HUES48 (cell line): ENCODE measurements at regions not wholly inside any gene's neighbourhood (a gene's known extent, or its start where the extent isn't known, plus 50 kb on each side); places are given as distances from the start of the nearest gene placed in this dataset.
"Not testable (repeated sequence)": the region's sequence is repeated elsewhere in the genome, so short reads cannot be mapped to it uniquely, and the experiment has no call there.

Experiments
- H3K27ac ChIP-seq: one replicate; pipeline ENCODE4 v1.7.0; 2013; ENCODE audit warnings: low read depth, low read length, inconsistent platforms
- H3K27me3 ChIP-seq: 2 replicates; pipeline ENCODE4 v1.6.1; 2013; ENCODE audit warnings: mild to moderate bottlenecking, low read length; ENCODE audit not compliant: control insufficient read depth, insufficient read depth
- H3K36me3 ChIP-seq: 2 replicates; pipeline ENCODE4 v1.6.1; 2013; ENCODE audit warnings: low read length; ENCODE audit not compliant: control insufficient read depth, insufficient read depth
- H3K4me1 ChIP-seq: 2 replicates; pipeline ENCODE4 v1.6.1; 2013; ENCODE audit warnings: mild to moderate bottlenecking, low read length; ENCODE audit not compliant: control insufficient read depth, insufficient read depth
- H3K4me3 ChIP-seq: 2 replicates; pipeline ENCODE4 v1.5.1; 2013; ENCODE audit warnings: mild to moderate bottlenecking, low read depth, low read length
- H3K9ac ChIP-seq: 2 replicates; pipeline ENCODE4 v1.6.1; 2013; ENCODE audit warnings: mild to moderate bottlenecking, low read depth, low read length, moderate library complexity
- H3K9me3 ChIP-seq: 2 replicates; pipeline ENCODE4 v1.6.1; 2013; ENCODE audit warnings: low read length; ENCODE audit not compliant: control insufficient read depth, insufficient read depth

- H3K4me3 ChIP-seq, H3K4me1 ChIP-seq, H3K9me3 ChIP-seq, H3K9ac ChIP-seq, H3K36me3 ChIP-seq, H3K27me3 ChIP-seq, H3K27ac ChIP-seq: not testable (repeated sequence)
Observed at GRCh38 chr16:33975744-33976143, 516.3 kb downstream of the TP53TG3F start.

- not testable (repeated sequence) for H3K9me3 ChIP-seq, H3K4me3 ChIP-seq, H3K27ac ChIP-seq, H3K36me3 ChIP-seq, H3K27me3 ChIP-seq, H3K9ac ChIP-seq, H3K4me1 ChIP-seq
Observed at GRCh38 chr16:33976521-33976920, 517.1 kb downstream of the TP53TG3F start.

- H3K9ac ChIP-seq, H3K27me3 ChIP-seq, H3K4me3 ChIP-seq, H3K27ac ChIP-seq, H3K36me3 ChIP-seq, H3K4me1 ChIP-seq, H3K9me3 ChIP-seq: not testable (repeated sequence)
Observed at GRCh38 chr16:33978784-33979183, 519.4 kb downstream of the TP53TG3F start.

GRCh38 chr16:33979613-33980012, 520.2 kb downstream of the TP53TG3F start:
- H3K9ac ChIP-seq, H3K9me3 ChIP-seq: not testable (repeated sequence)

GRCh38 chr16:33980736-33981135, 521.3 kb downstream of the TP53TG3F start:
- H3K36me3 ChIP-seq, H3K27ac ChIP-seq, H3K27me3 ChIP-seq, H3K9me3 ChIP-seq, H3K9ac ChIP-seq, H3K4me3 ChIP-seq, H3K4me1 ChIP-seq: not testable (repeated sequence)

More at GRCh38 chr16:33979613-33980012, 520.2 kb downstream of the TP53TG3F start:
- H3K4me3 ChIP-seq, H3K4me1 ChIP-seq, H3K36me3 ChIP-seq, H3K27me3 ChIP-seq, H3K27ac ChIP-seq: not testable (repeated sequence)

GRCh38 chr16:33984428-33984827, 525.0 kb downstream of the TP53TG3F start:
- H3K27me3 ChIP-seq, H3K4me3 ChIP-seq, H3K36me3 ChIP-seq, H3K27ac ChIP-seq, H3K9ac ChIP-seq, H3K4me1 ChIP-seq, H3K9me3 ChIP-seq: not testable (repeated sequence)

GRCh38 chr16:33986521-33986920, 527.1 kb downstream of the TP53TG3F start:
- not testable (repeated sequence) for H3K4me1 ChIP-seq, H3K27me3 ChIP-seq, H3K36me3 ChIP-seq, H3K27ac ChIP-seq, H3K9ac ChIP-seq, H3K4me3 ChIP-seq, H3K9me3 ChIP-seq

GRCh38 chr16:33987348-33987963, 528.0 kb downstream of the TP53TG3F start:
- not testable (repeated sequence) for H3K9ac ChIP-seq, H3K27me3 ChIP-seq

GRCh38 chr16:33988012-33988411, 528.6 kb downstream of the TP53TG3F start:
- not testable (repeated sequence) for H3K9me3 ChIP-seq, H3K27me3 ChIP-seq, H3K4me3 ChIP-seq, H3K9ac ChIP-seq, H3K27ac ChIP-seq, H3K36me3 ChIP-seq, H3K4me1 ChIP-seq

More at GRCh38 chr16:33987348-33987963, 528.0 kb downstream of the TP53TG3F start:
- H3K4me1 ChIP-seq, H3K4me3 ChIP-seq, H3K27ac ChIP-seq, H3K9me3 ChIP-seq, H3K36me3 ChIP-seq: not testable (repeated sequence)

GRCh38 chr16:33990488-33990887, 531.1 kb downstream of the TP53TG3F start:
- not testable (repeated sequence) for H3K27me3 ChIP-seq, H3K36me3 ChIP-seq, H3K27ac ChIP-seq, H3K4me3 ChIP-seq, H3K9me3 ChIP-seq, H3K9ac ChIP-seq, H3K4me1 ChIP-seq

- H3K9ac ChIP-seq, H3K4me3 ChIP-seq, H3K36me3 ChIP-seq, H3K27ac ChIP-seq, H3K27me3 ChIP-seq, H3K4me1 ChIP-seq: not testable (repeated sequence)
- peaks cover 12% of the 10 kb centered on the region; the same call in 1 of the 2 replicates for H3K9me3 ChIP-seq
Observed at GRCh38 chr16:33992513-33993177, 533.2 kb downstream of the TP53TG3F start.
